GM21619 (cell line): ENCODE measurements at regions not wholly inside any gene's neighbourhood (a gene's known extent, or its start where the extent isn't known, plus 50 kb on each side); places are given as distances from the start of the nearest gene placed in this dataset.

Source experiments
- ATAC-seq: cut with Tn5 transposase; IDR thresholded peaks from one replicate; pipeline ENCODE4 v1.9.1; 2021; ENCODE audit not compliant: unreplicated experiment

- ATAC-seq = no peak
Measured at GRCh38 chr1:244218220-244218619, 167.1 kb downstream of the ZBTB18 start.

DNA sequence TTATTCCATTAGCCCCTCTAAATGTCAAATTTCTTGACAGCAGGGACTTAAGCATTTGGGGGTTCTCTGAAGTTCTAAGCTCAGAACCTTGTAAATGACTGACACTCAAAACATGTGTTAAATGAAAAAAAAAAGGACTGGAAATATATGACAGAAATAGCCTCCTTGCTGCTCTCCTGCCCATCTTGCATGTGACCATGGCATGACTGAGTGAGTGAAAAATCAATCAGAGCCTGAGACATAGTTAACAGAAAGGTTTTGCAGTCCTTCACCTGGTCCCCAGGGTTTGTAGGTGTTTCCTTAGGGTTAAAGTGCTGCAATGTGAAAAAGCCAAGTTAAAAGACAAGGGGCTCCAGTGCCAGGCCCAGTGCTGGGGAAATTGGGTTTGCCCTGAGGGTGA, 168.1 kb downstream of the ZBTB18 start:
- ATAC-seq = no peak

GRCh38 chr1:244219802-244220201, 168.7 kb downstream of the ZBTB18 start:
- ATAC-seq = no peak

- ATAC-seq = no peak
Measured at GRCh38 chr1:244220410-244220809, 169.3 kb downstream of the ZBTB18 start.

DNA sequence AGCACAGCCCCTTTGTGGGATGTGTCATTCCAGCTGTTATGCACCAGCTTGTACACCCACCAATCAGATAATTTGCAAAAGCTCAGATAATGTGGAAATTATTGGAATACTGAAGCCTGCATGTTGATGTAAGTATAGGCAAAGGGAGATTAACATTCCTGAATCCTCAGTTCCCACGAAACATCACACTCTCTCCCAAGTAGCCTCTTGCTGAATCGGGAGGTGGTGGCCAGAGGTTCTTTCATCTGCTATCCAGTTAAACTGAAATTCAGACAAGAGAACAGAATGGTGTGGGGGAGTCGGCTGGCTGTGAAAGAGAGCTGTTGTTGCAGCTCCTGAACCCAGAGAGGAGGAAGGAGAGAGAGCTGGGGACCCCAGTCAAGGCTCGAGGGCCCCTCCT, 170.9 kb downstream of the ZBTB18 start:
- ATAC-seq = no peak

DNA sequence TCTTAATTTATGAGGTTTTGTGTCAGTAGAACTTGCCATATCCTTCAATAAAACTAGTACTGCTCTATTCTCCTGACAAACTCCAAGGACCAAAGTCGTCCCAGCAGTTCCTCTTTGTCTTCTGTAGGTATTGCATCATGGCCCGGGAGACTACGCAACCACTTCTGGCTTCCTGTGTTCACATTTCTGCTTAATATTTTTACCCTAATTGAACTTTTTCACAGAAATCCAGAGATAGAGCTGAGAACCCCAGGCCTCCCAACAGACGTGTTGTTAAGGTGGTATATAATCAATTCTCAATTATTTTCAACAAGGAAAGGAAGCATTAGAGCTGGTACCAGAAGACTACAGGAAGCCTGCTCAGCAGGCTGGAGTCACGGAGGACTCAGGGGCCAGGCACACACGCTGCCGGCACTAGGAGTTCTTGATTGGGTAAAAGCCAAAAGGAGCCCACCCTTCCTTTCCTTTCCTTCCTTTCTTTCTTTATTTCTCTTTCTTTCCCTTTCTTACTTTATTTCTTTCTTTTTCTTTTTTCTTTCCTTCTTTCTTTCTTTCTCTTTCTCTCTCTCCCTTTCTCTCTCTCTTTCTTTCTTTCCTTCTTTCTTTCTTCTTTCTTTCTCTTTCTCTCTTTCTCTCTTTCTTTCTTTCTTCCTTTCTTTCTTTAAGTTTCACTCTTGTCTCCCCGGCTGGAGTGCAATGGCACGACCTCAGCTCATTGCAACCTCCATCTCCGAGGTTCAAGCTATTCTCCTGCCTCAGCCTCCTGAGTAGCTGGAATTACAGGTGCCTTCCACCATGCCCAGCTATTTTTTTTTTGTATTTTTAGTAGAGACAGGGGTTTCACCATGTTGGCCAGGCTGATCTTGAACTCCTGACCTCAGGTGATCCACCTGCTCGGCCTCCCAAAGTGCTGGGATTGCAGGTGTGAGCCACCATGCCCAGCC, 173.7 kb downstream of the ZBTB18 start:
- ATAC-seq = no peak

GRCh38 chr1:244226435-244226834, 175.4 kb downstream of the ZBTB18 start:
- ATAC-seq = no peak

DNA sequence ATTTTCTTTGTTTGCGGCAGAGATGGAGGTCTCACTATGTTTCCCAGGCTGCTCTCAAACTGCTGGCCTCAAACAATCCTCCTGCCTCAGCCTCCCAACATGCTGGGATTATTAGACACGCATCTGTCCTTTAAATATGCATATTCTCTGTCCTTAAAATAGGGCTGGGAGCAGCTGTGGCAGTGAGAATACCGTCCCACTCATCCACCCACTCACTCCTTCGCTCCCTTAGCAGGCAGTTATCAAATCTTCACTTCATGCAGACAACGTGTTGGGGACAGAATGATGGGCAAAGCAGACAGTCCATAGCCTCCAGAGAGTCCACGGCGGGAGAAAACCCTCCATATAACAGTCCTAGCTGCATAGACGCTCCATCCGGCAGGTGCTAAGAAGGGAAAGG, 179.4 kb downstream of the ZBTB18 start:
- no peak for ATAC-seq

GRCh38 chr1:244231193-244231571, 180.1 kb downstream of the ZBTB18 start:
- ATAC-seq = no peak

- ATAC-seq = no peak
Measured at GRCh38 chr1:244231572-244232315, 180.7 kb downstream of the ZBTB18 start.

DNA sequence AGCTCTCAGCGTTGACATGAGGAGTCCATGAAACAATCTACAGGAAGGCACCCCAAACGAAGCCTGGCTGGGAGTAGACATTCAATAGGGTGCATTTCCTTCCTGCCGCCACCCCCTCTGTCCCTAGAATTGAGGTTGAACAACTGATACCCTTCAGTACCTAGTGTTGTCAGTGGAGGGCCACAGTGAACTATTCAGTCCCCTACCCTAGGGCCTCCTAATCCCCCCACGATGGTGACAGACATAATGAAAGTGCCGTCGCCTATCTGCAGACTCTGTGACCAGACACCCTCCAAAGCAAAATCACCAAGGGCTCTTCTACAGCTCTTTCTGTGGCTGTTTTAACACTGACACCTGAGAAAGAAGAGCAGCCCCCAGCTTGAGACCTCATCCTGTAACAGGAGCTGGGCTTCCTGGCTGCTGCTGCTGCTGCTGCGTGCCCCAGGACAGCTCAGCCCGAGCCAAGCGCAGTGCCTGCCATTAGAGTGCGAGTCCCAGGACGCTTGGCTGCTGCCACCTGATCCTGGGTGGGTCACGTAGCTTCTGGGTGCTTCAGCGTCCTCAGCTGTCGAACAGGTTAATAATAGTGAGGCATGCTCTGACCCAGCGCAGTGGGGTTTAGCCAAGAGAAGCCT, 183.0 kb downstream of the ZBTB18 start:
- no peak for ATAC-seq

DNA sequence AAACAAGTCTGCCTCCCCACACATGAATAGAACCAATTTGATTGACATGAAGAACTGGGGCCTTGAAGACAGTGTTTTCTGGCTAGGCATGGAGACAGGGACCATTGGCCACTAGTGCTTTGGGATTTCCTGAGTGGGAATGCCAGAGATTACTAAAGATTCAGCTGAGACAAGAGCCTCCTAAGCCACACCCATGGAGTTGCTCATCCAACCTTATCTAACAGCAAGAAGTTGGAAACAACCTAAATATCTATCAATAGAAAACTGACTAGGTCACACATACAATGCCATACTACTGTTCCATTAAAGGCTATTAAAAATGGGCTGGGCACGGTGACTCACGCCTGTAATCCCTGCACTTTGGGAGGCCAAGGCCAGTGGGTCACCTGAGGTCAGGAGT, 184.1 kb downstream of the ZBTB18 start:
- ATAC-seq = no peak

DNA sequence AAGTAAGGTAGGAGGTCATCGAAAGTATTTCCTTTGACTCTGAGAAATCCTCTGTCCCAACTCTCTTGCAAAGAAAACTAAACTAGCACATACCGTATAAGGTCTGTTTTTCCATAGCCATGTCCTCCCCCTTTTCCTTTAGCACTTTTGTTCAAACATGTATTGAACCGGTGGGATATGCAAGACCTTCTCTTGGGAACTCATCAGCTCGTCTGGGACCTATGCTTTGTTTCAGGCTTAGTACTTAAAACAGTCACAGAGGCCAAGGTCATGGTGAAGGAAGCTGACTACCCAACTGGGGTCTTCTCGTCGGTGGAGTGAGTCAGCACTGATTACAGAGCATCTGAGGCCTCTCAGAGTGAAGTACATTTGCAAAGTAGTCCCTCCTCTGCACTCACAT, 185.0 kb downstream of the ZBTB18 start:
- no peak for ATAC-seq

GRCh38 chr1:244236721-244237120, 185.6 kb downstream of the ZBTB18 start:
- no peak for ATAC-seq

DNA sequence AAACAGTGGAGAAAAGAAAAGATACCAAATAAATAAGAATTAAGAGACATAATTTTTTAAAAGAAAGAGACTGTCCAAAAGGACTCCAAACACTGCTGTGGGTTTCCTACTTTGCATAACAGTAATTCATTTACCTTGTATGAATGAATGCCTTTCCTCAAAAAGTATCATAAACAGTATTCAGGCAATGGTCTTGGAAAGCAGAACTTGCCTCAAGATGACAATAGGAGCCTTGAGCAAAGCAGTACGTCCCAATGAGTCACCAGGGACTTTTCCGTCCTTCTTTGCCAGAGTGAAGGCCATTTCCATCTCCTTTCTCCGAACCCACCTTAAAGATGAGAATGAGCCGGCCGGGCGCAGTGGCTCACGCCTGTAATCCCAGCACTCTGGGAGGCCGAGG, 186.4 kb downstream of the ZBTB18 start:
- no peak for ATAC-seq

- no peak for ATAC-seq
Measured at GRCh38 chr1:244239261-244239770, 188.2 kb downstream of the ZBTB18 start.

DNA sequence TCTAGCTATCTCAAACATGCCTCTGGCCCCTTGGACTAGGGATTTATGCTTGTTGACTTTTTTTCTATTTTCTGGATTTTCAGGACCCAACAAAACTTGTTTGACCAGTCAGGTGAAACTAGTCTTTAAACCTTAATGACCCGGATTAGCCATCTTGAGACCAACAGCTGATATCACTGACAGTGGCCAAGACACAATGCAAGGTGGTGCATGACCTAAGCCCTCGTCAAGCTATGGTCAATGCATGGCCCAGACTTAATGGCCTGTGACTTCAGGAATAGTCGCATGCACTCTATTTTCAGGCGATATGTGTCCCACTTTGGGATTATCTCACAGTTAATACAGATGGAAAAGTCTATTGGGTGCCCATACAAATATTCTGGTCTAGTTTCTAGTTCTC, 190.4 kb downstream of the ZBTB18 start:
- ATAC-seq = no peak

DNA sequence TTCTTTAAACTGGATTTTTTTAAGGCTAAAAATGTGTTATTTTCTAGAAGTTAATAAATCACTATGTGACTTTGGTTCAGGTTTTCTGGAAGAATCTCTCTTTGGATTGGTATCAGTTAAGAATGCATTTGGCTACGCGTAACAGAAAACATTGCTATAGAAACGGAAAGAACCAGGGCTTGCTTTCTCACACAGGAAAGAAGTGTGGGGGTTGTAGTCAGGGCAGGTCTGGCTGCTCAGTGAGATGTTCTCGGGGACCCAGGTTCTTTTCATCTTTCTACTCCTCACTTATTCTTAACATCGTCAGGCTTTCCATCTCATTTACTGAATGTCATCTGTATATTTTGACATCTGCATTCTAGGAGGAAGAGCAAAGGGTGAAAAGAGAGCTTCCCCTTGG, 191.4 kb downstream of the ZBTB18 start:
- ATAC-seq = peak; percentile 66

- no peak for ATAC-seq
Measured at GRCh38 chr1:244246334-244246733, 195.3 kb downstream of the ZBTB18 start.

GRCh38 chr1:244248426-244248825, 197.3 kb downstream of the ZBTB18 start:
- no peak for ATAC-seq

- ATAC-seq = no peak
Measured at GRCh38 chr1:244252211-244252610, 199.5 kb downstream of the ADSS2 start.

DNA sequence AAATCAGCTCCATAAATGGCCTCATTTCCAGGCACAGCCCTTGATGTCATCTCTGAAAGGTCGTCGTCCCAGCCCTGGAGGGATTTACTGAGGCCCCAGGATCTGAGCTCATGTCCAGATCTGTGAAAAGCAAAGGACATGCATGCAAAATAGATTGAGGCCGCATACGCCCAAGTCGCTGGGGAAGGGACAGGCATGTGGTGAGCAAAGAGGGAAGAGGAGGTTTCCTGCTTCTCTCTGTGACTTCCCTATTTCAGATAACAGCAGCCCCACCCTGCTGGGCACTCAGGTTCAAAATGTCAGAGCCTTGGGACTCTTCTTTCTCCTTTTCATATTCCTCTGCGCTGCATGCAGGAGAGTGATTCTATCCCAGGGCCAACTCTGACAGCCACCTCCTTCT, 197.2 kb downstream of the ADSS2 start:
- no peak for ATAC-seq
